ENCODE measurements at regions not wholly inside any gene's neighbourhood (a gene's known extent, or its start where the extent isn't known, plus 50 kb on each side); places are given as distances from the start of the nearest gene placed in this dataset.

GRCh38 chr14:32027255-32027939 is 49.7 kb upstream of the ARHGAP5 start:
- TF ChIP-seq CTCF (IDR thresholded peaks at IDR 0.05 in 8 of 11, conservative IDR thresholded peaks at IDR 0.05 in 3 of 11) (no peak), POLR2AphosphoS5 (IDR thresholded peaks at IDR 0.05) (no peak), POLR2A (IDR thresholded peaks at IDR 0.05) (no peak)
